ENCODE measurements at regions not wholly inside any gene's neighbourhood (a gene's known extent, or its start where the extent isn't known, plus 50 kb on each side); places are given as distances from the start of the nearest gene placed in this dataset.
"Not testable (repeated sequence)": the region's sequence is repeated elsewhere in the genome, so short reads cannot be mapped to it uniquely, and the experiment has no call there.

DNA sequence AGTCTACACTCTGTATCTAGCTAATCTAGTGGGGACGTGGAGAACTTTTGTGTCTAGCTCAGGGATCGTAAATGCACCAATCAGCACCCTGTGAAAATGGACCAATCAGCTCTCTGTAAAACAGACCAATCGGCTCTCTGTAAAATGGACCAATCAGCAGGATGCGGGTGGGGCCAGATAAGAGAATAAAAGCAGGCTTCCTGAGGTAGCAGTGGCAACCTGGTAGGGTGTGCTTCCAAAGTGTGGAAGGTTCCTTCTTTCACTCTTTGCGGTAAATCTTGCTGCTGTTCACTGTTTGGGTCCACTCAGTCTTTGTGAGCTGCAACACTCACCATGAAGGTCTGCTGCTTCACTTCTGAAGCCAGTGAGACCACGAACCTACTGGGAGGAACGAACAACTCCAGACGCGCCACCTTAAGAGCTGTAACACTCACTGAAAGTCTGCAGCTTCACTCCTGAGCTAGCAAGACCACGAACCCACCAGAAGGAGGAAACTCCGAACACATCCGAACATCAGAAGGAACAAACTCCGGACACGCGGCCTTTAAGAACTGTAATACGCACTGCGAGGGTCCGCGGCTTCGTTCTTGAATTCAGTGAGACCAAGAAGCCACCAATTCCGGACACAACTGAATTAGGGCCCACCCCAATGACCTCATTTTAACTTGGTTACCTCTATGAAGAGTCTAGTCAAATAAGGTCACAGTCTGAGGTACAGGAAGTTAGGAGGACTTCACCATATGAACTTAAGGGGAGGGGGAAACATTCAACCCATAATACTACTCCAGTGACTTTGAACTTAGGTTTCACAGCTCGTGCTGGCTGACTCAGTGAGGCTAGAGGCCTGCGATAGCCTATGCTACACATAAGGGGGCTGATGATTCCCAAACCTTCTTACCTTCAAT, 59.8 kb upstream of the LPGAT1 start:
- H3K4me1 ChIP-seq; DNase-seq; intact Hi-C loops (cut with DNase I); H3K9me3 ChIP-seq; H3K4me3 ChIP-seq; ATAC-seq; H3K36me3 ChIP-seq; H3K27me3 ChIP-seq; H3K27ac ChIP-seq: not testable (repeated sequence)
- 95% methylated on average over 23 of the region's 23 CpGs for WGBS, 2 donors

DNA sequence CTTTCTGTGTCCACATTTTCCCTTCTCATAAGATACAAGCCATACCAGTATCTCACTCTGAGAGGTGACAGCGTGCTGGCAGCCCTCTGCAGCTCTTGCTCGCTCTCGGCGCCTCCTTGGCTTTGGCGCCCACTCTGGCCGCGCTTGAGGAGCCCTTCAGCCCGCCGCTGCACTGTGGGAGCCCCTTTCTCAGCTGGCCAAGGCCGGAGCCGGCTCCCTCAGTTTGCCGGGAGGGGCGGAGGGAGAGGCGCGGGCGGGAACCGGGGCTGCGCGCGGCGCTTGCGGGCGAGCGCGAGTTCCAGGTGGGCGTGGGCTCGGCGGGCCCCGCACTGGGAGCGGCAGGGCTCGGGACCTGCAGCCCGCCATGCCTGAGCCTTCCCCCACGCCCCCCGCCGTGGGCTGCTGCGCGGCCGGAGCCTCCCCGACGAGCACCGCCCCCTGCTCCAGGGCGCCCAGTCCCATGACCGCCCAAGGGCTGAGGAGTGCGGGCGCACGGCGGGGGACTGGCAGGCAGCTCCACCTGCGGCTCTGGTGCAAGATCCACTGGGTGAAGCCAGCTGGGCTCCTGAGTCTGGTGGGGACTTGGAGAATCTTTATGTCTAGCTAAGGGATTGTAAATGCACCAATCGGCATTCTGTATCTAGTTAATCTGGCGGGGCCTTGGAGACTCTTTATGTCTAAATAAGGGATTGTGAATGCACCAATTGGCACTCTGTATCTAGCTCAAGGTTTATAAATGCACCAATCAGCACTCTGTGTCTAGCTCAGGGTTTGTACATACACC, 58.9 kb upstream of the LPGAT1 start:
- H3K36me3 ChIP-seq; H3K27me3 ChIP-seq; ATAC-seq; DNase-seq; H3K27ac ChIP-seq; H3K4me1 ChIP-seq; H3K9me3 ChIP-seq; intact Hi-C loops (cut with DNase I): not testable (repeated sequence)
- peak overlapping the region in 2 of 10 donors; percentile 7 to 8 for H3K4me3 ChIP-seq
- WGBS, 2 donors, result 63 to 66% methylated on average over 49 to 50 of the region's 50 CpGs

DNA sequence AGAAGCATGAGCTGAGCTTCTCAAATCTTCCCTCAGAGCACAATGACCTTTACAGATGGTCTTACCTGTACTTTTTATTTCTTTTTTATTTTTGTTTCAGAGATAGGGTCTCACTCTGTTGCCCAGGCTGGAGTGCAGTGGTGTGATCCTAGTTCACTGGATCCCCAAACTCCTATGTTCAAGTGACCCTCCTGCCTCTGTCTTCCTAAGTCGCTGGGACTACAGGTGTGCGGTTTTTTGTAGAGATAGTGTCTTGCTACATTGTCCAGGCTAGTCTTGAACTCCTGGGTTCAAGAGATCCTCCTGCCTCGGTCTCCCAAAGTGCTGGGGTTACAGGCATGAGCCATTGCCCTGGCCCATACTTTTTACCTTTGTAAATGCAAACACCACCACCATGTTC, 56.0 kb upstream of the LPGAT1 start:
- Histone ChIP-seq H3K4me1 (no peaks in the 10 kb centered on the region), H3K27ac (no peak overlapping the region), H3K9me3 (peaks cover 0 to 1% (median 0%) of the 10 kb centered on the region in 11 donors), H3K4me3 (no peak overlapping the region), H3K36me3 (no peaks in the 10 kb centered on the region), H3K27me3 (peaks cover 0 to 7% (median 0%) of the 10 kb centered on the region in 7 donors)
- DNase-seq (no peak), ATAC-seq (no peak)
- TF ChIP-seq, protein P1, sequence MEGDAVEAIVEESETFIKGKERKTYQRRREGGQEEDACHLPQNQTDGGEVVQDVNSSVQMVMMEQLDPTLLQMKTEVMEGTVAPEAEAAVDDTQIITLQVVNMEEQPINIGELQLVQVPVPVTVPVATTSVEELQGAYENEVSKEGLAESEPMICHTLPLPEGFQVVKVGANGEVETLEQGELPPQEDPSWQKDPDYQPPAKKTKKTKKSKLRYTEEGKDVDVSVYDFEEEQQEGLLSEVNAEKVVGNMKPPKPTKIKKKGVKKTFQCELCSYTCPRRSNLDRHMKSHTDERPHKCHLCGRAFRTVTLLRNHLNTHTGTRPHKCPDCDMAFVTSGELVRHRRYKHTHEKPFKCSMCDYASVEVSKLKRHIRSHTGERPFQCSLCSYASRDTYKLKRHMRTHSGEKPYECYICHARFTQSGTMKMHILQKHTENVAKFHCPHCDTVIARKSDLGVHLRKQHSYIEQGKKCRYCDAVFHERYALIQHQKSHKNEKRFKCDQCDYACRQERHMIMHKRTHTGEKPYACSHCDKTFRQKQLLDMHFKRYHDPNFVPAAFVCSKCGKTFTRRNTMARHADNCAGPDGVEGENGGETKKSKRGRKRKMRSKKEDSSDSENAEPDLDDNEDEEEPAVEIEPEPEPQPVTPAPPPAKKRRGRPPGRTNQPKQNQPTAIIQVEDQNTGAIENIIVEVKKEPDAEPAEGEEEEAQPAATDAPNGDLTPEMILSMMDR (IDR thresholded peaks at IDR 0.05), result no peak
- intact Hi-C loops (cut with DNase I), result no loop called here
- 96 to 98% methylated on average over 3 of the region's 3 CpGs for WGBS, 2 donors

DNA sequence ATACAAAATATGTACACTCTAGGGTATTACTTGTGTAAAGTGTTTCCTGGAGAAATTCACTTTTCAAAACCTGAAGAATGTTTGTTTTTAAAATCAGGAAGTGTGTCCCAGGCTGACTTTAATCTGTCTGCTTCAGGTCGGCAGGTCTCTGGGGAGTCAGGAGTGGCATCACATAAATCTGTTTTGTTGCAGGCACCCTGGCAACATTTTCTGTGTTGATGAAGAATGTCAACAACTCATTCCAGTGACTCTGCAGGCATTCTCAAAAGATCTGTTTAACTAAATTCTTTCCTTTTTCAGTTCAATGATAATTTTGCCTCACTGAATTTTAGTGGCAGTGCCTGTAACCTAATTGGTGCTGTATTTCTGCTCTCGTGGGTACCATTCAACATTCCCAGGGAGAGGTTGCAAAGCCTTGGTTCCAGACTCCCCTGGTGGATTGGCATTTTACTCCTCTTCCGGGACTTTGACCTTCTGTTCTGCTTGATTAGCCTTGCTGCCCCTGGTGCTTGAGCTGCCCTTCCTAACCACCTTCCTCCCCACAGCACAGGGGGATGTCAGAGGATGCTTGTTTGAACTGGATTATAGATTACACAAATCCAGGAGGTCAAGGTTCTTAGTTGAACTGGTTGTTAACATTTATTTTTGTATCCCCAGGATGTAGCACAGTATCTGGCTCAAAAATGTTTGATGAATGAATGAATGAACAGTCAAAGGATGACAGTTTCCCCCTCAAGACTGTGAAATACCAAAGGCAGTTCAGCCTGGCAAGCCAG, 55.4 kb upstream of the LPGAT1 start:
- H3K4me1 ChIP-seq, result no peaks in the 10 kb centered on the region
- 31% methylated on average over 3 of the region's 3 CpGs for WGBS, 2 donors

More for the DNA sequence above, 55.4 kb upstream of the LPGAT1 start:
- intact Hi-C loops (cut with DNase I), result no loop called here
- Histone ChIP-seq H3K27me3 (peaks cover 0 to 7% (median 0%) of the 10 kb centered on the region in 7 donors), H3K4me3 (no peak overlapping the region), H3K9me3 (peaks cover 0 to 8% (median 0%) of the 10 kb centered on the region in 11 donors), H3K36me3 (no peaks in the 10 kb centered on the region), H3K27ac (no peak overlapping the region)
- TF ChIP-seq, protein P1 (IDR thresholded peaks at IDR 0.05), result no peak
- ATAC-seq (peak in 1 of 8 donors; percentile 41), DNase-seq (no peak)
